Pancreas (tissue), 10 donors: ENCODE measurements at regions not wholly inside any gene's neighbourhood (a gene's known extent, or its start where the extent isn't known, plus 50 kb on each side); places are given as distances from the start of the nearest gene placed in this dataset.

Experiments used
- ATAC-seq, 4 donors: fragments of 200-7000 bp; cut with Tn5 transposase; one replicate each; pipeline versions ENCODE4 v1.8.0 to v1.9.1; 2020; ENCODE audit warnings: mild to moderate bottlenecking in 4 of 4, moderate library complexity in 4 of 4
- DNase-seq, 6 donors: peaks; one replicate each; pipeline ENCODE4 v3.0.0-alpha.2; 2020
- FAIRE-seq: peaks from 2 replicates; lab custom pipeline; 2012; peaks lifted over from hg19 to GRCh38; lab: Jason Lieb, UNC
- H3K27ac ChIP-seq, 4 donors: fragments of 200-600 bp; sonication (generic); 1 replicate in 3 of 4; 2 replicates in 1 of 4; pipeline versions ENCODE4 v1.5.0 to v1.8.0; 2020
- H3K27me3 ChIP-seq, 4 donors: fragments of 200-600 bp; one replicate each; pipeline ENCODE4 v1.8.0; 2021
- H3K36me3 ChIP-seq, 3 donors: fragments of 200-600 bp; sonication (generic) in 1 of 3; one replicate each; pipeline versions ENCODE4 v1.5.0 to v1.8.0; 2020 to 2021
- H3K4me1 ChIP-seq, 3 donors: fragments of 200-600 bp; one replicate each; pipeline ENCODE4 v1.8.0; 2021
- H3K4me3 ChIP-seq, 4 donors: fragments of 200-600 bp; sonication (generic) in 2 of 4; one replicate each; pipeline versions ENCODE4 v1.5.0 to v1.8.0; 2020 to 2021
- H3K9me3 ChIP-seq, 4 donors: fragments of 200-600 bp; one replicate each; pipeline ENCODE4 v1.8.0; 2021
- CTCF ChIP-seq, 4 donors: fragments of 200-600 bp; sonication (generic) in 3 of 4; IDR thresholded peaks; one replicate each; pipeline versions ENCODE4 v1.5.0 to v1.8.0; 2021; ENCODE audit warnings: antibody characterized with exemption in 4 of 4
- WGBS, 2 donors: extraction: QIAGEN DNeasy Blood & Tissue Kit; methylation state at CpG; one replicate each; pipeline ENCODE4 v1.1.7; 2013; 5-methylcytosine and 5-hydroxymethylcytosine counted together
- intact Hi-C, 3 donors: fragments of 100-400 bp; cut with DNase I; formaldehyde crosslinking; loops; one replicate each; pipeline versions ENCODE4 v1.11.1 to v1.14.2; 2022
- donor health status: healthy with polysubstance abuse.
- donor health status: DM: no; HTN: no; CAD: no; lungs with moderate emphysema.
- donor health status: DM: no; HTN: no; CAD: no.
- donor health status: control.
- donor health status: control.
- donor health status: Bipolar disorder and iron deficiency.
- donor health status: DM: yes; HTN: yes; CAD: no.
- donor health status: DM: no; HTN: no; CAD: no.
- donor health status: DM: no; HTN: no; CAD: no.
- donor health status: DM: yes; HTN: yes; CAD: no.

- no peaks in the 10 kb centered on the region for H3K9me3 ChIP-seq
- no peak for FAIRE-seq
- ATAC-seq: no peak
- H3K27me3 ChIP-seq: no peaks in the 10 kb centered on the region
- no peak overlapping the region for H3K4me3 ChIP-seq
- no peaks in the 10 kb centered on the region for H3K36me3 ChIP-seq
- H3K27ac ChIP-seq: no peak overlapping the region
- 71 to 74% methylated on average over 3 of the region's 3 CpGs for WGBS, 2 donors
- no peak for TF ChIP-seq CTCF (IDR thresholded peaks at IDR 0.05)
- no peaks in the 10 kb centered on the region for H3K4me1 ChIP-seq
- DNase-seq: no peak
- intact Hi-C loops: no loop called here
These were observed 128.3 kb upstream of the STXBP6 start for GRCh38 chr14:25178255-25178654.

GRCh38 chr14:25150934-25151790 lies 101.2 kb upstream of the STXBP6 start:
- peak; percentile 97 for FAIRE-seq
- H3K9me3 ChIP-seq: no peaks in the 10 kb centered on the region
- WGBS, 2 donors: 25 to 27% methylated on average over 7 of the region's 7 CpGs
- H3K4me1 ChIP-seq: no peaks in the 10 kb centered on the region
- H3K36me3 ChIP-seq: no peaks in the 10 kb centered on the region
- intact Hi-C loops: no loop called here
- peak; percentile 60 to 83 (median 82) for ATAC-seq
- DNase-seq: no peak
- TF ChIP-seq CTCF (IDR thresholded peaks at IDR 0.05): peak; percentile 57 to 84 (median 70)
- H3K4me3 ChIP-seq: no peak overlapping the region
- H3K27ac ChIP-seq: no peak overlapping the region
- no peaks in the 10 kb centered on the region for H3K27me3 ChIP-seq

- no peaks in the 10 kb centered on the region for H3K27me3 ChIP-seq
- no peaks in the 10 kb centered on the region for H3K4me1 ChIP-seq
- DNase-seq (no peak), ATAC-seq (no peak), FAIRE-seq (no peak)
- intact Hi-C loops: no loop called here
- H3K36me3 ChIP-seq: no peaks in the 10 kb centered on the region
- H3K27ac ChIP-seq: no peak overlapping the region
- TF ChIP-seq CTCF (IDR thresholded peaks at IDR 0.05): no peak
- H3K4me3 ChIP-seq: no peak overlapping the region
- H3K9me3 ChIP-seq: no peaks in the 10 kb centered on the region
These were observed 100.5 kb upstream of the STXBP6 start for GRCh38 chr14:25150401-25150800.

GRCh38 chr14:25140411-25140810 lies 90.5 kb upstream of the STXBP6 start:
- ATAC-seq (no peak), DNase-seq (no peak), FAIRE-seq (no peak)
- 74 to 84% methylated on average over 2 of the region's 2 CpGs for WGBS, 2 donors
- H3K27ac ChIP-seq: no peak overlapping the region
- no peaks in the 10 kb centered on the region for H3K4me1 ChIP-seq
- intact Hi-C loops: loop anchor here in 1 of 3 donors (10.0 kb wide), 1 partner anchor 406 kb away; no protein-coding TSS in a partner anchor
- no peaks in the 10 kb centered on the region for H3K9me3 ChIP-seq
- no peak overlapping the region for H3K4me3 ChIP-seq
- H3K27me3 ChIP-seq: no peaks in the 10 kb centered on the region
- no peaks in the 10 kb centered on the region for H3K36me3 ChIP-seq
- no peak for TF ChIP-seq CTCF (IDR thresholded peaks at IDR 0.05)

- no peak overlapping the region for H3K27ac ChIP-seq
- peaks cover 0 to 3% (median 0%) of the 10 kb centered on the region in 4 donors for H3K27me3 ChIP-seq
- TF ChIP-seq CTCF (IDR thresholded peaks at IDR 0.05): no peak
- H3K9me3 ChIP-seq: no peaks in the 10 kb centered on the region
- H3K4me3 ChIP-seq: no peak overlapping the region
- no peaks in the 10 kb centered on the region for H3K36me3 ChIP-seq
- ATAC-seq (no peak), DNase-seq (no peak), FAIRE-seq (no peak)
- intact Hi-C loops: loop anchor here in 1 of 3 donors (5.0 kb wide), 1 partner anchor 335 kb away; no protein-coding TSS in a partner anchor
- H3K4me1 ChIP-seq: no peaks in the 10 kb centered on the region
- WGBS, 2 donors: 76 to 81% methylated on average over 5 of the region's 5 CpGs
These were observed 86.9 kb upstream of the STXBP6 start for GRCh38 chr14:25136811-25137210.
